ENCODE measurements at regions not wholly inside any gene's neighbourhood (a gene's known extent, or its start where the extent isn't known, plus 50 kb on each side); places are given as distances from the start of the nearest gene placed in this dataset.
"Not testable (repeated sequence)": the region's sequence is repeated elsewhere in the genome, so short reads cannot be mapped to it uniquely, and the experiment has no call there.

GRCh38 chr3:35070088-35070487 is 569.2 kb upstream of the ARPP21 start:
- DNase-seq = no peak

GRCh38 chr3:35071772-35072171 is 567.6 kb upstream of the ARPP21 start:
- no peak for DNase-seq

GRCh38 chr3:35078780-35079179 is 560.5 kb upstream of the ARPP21 start:
- DNase-seq = no peak

GRCh38 chr3:35079403-35079802 is 559.9 kb upstream of the ARPP21 start:
- no peak for DNase-seq

GRCh38 chr3:35081899-35082298 is 557.4 kb upstream of the ARPP21 start:
- no peak for DNase-seq

- DNase-seq = no peak
Observed at GRCh38 chr3:35088943-35089342, 550.4 kb upstream of the ARPP21 start.

GRCh38 chr3:35114686-35115085 is 524.6 kb upstream of the ARPP21 start:
- no peak for DNase-seq

GRCh38 chr3:35120026-35120425 is 519.3 kb upstream of the ARPP21 start:
- no peak for DNase-seq

- DNase-seq = no peak
Observed at GRCh38 chr3:35137612-35138011, 501.7 kb upstream of the ARPP21 start.

- DNase-seq = no peak
Observed at GRCh38 chr3:35141406-35141805, 497.9 kb upstream of the ARPP21 start.

GRCh38 chr3:35144011-35144410 is 495.3 kb upstream of the ARPP21 start:
- DNase-seq = no peak

GRCh38 chr3:35146256-35147035 is 492.9 kb upstream of the ARPP21 start:
- DNase-seq = not testable (repeated sequence)

GRCh38 chr3:35183927-35184675 is 455.2 kb upstream of the ARPP21 start:
- DNase-seq = no peak

- DNase-seq = no peak
Observed at GRCh38 chr3:35184775-35185174, 454.6 kb upstream of the ARPP21 start.

GRCh38 chr3:35187908-35188307 is 451.4 kb upstream of the ARPP21 start:
- no peak for DNase-seq

- DNase-seq = no peak
Observed at GRCh38 chr3:35194666-35195065, 444.7 kb upstream of the ARPP21 start.

GRCh38 chr3:35198857-35199256 is 440.5 kb upstream of the ARPP21 start:
- DNase-seq = no peak

GRCh38 chr3:35200056-35200455 is 439.3 kb upstream of the ARPP21 start:
- no peak for DNase-seq

- DNase-seq = no peak
Observed at GRCh38 chr3:35201211-35201610, 438.1 kb upstream of the ARPP21 start.

- no peak for DNase-seq
Observed at GRCh38 chr3:35215525-35216500, 423.5 kb upstream of the ARPP21 start.

- no peak for DNase-seq
Observed at GRCh38 chr3:35216501-35217266, 422.6 kb upstream of the ARPP21 start.

GRCh38 chr3:35223632-35224394 is 415.5 kb upstream of the ARPP21 start:
- DNase-seq = no peak
